ENCODE measurements at regions not wholly inside any gene's neighbourhood (a gene's known extent, or its start where the extent isn't known, plus 50 kb on each side); places are given as distances from the start of the nearest gene placed in this dataset.

- TF ChIP-seq, protein P1, sequence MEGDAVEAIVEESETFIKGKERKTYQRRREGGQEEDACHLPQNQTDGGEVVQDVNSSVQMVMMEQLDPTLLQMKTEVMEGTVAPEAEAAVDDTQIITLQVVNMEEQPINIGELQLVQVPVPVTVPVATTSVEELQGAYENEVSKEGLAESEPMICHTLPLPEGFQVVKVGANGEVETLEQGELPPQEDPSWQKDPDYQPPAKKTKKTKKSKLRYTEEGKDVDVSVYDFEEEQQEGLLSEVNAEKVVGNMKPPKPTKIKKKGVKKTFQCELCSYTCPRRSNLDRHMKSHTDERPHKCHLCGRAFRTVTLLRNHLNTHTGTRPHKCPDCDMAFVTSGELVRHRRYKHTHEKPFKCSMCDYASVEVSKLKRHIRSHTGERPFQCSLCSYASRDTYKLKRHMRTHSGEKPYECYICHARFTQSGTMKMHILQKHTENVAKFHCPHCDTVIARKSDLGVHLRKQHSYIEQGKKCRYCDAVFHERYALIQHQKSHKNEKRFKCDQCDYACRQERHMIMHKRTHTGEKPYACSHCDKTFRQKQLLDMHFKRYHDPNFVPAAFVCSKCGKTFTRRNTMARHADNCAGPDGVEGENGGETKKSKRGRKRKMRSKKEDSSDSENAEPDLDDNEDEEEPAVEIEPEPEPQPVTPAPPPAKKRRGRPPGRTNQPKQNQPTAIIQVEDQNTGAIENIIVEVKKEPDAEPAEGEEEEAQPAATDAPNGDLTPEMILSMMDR (conservative IDR thresholded peaks at IDR 0.05) = no peak
- TF ChIP-seq EZH2 (IDR thresholded peaks at IDR 0.05; ENCODE audit: low read depth) = no peak
Observed at GRCh38 chr1:57600424-57600823, 176.6 kb upstream of the DAB1 start.

Data from PC-9 (cell line).